LoVo (cell line): ENCODE measurements at regions not wholly inside any gene's neighbourhood (a gene's known extent, or its start where the extent isn't known, plus 50 kb on each side); places are given as distances from the start of the nearest gene placed in this dataset.

ENCODE experiments used
- DNase-seq: peaks from one replicate; pipeline ENCODE4 v3.0.0-alpha.2; 2016; ENCODE audit warnings: low spot score

DNA sequence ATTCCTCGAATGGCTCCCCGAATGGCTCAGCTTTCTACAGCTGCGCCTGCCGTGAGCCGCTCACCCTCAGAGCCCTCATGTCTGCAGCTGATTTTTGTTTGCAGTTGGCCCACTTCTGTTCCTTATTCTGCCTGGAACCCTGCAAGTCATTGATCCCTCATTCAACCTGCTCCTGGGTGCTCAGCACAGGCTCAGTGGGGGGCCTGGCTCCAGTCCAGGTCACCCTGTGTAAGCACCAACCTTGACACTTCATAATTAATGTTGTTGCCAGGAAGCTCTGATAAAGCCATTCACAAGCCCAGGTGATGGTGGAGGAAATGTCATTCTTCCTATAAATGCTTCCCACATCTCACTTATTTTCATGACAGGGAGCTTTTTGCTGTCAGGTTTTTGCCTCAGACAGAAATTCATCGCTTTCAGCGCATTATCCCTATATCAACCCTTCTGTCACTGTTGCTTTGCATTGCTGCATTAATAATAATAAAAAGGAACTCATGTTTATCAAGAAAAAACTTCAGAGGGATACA lies 85.7 kb downstream of the F11 start:
- no peak for DNase-seq

DNA sequence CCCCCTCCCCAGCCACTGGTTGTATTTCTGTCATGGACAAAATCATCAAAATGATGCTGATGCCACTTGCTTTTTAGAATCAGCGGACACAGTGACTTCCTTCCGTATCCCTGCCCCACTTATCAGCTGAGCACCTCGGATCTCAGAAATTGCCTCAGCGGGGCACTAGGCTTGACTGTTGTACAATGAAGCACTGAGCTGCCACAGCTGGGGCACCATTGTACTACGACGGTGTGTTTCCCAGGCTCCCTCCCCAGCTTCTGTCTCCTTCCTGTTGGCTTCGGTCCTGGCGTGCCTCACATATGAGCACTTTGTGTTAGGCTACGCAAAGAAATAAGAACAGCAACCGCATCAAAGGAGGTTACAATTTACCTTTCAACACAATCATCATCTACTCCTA lies 82.4 kb downstream of the F11 start:
- DNase-seq, result no peak

DNA sequence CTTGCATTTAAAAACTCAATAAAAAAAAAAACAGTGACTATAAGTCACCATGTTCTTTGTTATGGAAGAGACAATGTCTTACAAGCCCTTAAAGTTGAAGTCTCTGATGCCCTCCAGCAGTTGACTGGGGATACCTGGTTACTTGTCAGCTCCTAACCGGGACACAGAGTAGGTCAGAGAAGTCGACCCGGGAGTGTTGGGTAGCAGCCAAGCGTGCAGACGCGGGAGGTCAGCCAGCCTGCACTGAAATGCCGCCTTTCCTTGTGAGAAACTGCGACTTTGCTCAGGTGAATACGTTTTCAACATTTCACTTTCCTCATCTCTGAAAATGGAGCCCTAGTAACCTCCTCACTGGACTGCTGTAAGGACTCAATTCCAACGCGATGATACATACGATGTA lies 81.8 kb downstream of the F11 start:
- DNase-seq, result no peak

DNA sequence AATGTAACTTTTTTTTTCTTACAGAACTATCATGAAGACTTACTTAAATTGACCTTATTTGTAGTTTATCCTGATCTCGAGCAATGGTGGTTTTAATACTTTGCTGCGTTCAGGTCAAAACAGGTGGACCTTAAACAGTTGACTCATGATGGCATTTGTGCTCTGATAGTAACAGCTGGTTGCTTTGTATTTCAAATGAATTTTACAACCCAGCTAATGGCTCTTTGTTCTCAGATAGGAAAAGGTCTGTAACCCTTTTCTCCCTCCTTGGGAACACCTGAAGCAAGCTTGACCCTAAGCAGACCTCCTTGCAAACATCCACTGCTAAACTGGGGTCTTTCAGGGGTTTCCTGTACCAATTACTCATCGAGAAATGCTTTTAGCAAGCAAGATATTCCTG lies 79.2 kb downstream of the F11 start:
- no peak for DNase-seq

DNA sequence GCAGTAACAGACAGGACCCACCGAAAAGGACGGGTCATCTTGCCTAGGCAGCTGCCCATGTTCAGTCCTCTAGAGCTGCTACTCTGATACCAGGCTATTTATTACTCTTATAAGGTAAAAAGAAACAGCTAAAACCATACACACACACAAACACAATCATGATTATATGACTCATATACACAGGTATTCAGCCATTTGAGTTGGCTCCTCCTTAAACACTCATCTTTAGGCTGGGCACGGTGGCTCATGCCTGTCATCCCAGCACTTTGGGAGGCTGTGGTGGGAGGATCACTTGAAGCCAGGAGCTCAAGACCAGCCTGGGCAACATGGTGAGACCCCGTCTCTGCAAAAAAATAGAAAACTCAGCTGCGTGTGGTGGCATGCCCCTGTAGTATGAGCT lies 76.6 kb downstream of the F11 start:
- DNase-seq, result peak; percentile 9

DNA sequence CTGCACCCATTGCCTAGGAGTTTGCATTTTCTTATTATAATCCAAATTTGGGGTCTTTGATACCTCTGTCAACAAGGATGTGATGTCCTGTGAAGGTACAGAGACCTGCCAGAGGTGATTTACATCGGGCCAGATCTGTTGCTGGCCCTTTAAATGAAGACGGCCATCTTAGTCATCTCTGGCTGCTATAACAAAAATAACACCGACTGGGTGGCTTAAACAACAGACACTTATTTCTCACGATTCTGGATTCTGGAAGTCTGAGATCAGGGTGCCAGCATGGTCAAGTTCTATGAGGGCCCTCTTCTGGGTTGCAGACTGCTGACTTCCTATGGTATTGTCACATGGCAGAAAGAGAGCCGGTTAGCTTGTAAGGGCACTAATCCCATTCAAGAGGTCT lies 75.7 kb downstream of the F11 start:
- no peak for DNase-seq
